H1 (cell line): ENCODE measurements at regions not wholly inside any gene's neighbourhood (a gene's known extent, or its start where the extent isn't known, plus 50 kb on each side); places are given as distances from the start of the nearest gene placed in this dataset.

ENCODE experiments used
- CHD1 ChIP-seq: IDR thresholded peaks from 2 replicates; pipeline ENCODE4 v1.6.1; 2012; ENCODE audit warnings: low read depth, low read length, improper control_type of control experiment
- CTCF ChIP-seq, 3 experiments: IDR thresholded peaks; 1 replicate in 2 of 3; 2 replicates in 1 of 3; pipeline versions ENCODE4 v1.5.1 to v1.6.1; 2011; ENCODE audit warnings: low read length in 3 of 3, mild to moderate bottlenecking in 3 of 3, inconsistent platforms in 2 of 3, low read depth in 1 of 3, moderate library complexity in 1 of 3; ENCODE audit not compliant: insufficient read depth in 1 of 3; ENCODE audit errors: control extremely low read depth in 1 of 3
- JUN ChIP-seq: IDR thresholded peaks from 2 replicates; pipeline ENCODE4 v1.6.1; 2011; ENCODE audit warnings: low read depth, mild to moderate bottlenecking, improper control_type of control experiment, low read length
- MAFK ChIP-seq: IDR thresholded peaks from 2 replicates; pipeline ENCODE4 v1.6.1; 2012; ENCODE audit warnings: low read depth, mild to moderate bottlenecking, improper control_type of control experiment, low read length
- MAX ChIP-seq: IDR thresholded peaks from 2 replicates; pipeline ENCODE4 v1.6.1; 2012; ENCODE audit warnings: inconsistent platforms
- RBBP5 ChIP-seq: IDR thresholded peaks from 2 replicates; pipeline ENCODE4 v1.7.1; 2012; ENCODE audit warnings: low read depth, mild to moderate bottlenecking, inconsistent platforms, low read length, moderate library complexity, borderline replicate concordance
- SP2 ChIP-seq: IDR thresholded peaks from 2 replicates; pipeline ENCODE4 v1.6.1; 2012; ENCODE audit warnings: mild to moderate bottlenecking, low read length, inconsistent platforms
- SUZ12 ChIP-seq: fragments of 200-600 bp; sonication (generic); IDR thresholded peaks from 2 replicates; pipeline ENCODE4 v1.6.1; 2012; ENCODE audit warnings: mild to moderate bottlenecking, inconsistent platforms, low read length, moderate library complexity, mixed read lengths

- TF ChIP-seq CTCF (IDR thresholded peaks at IDR 0.05; ENCODE audit: control extremely low read depth in 1 of 3, insufficient read depth in 1 of 3, low read depth in 1 of 3, low read length in 3 of 3) (no peak), SP2 (no peak), MAX (no peak), MAFK (no peak), JUN (no peak), SUZ12 (no peak), CHD1 (no peak), RBBP5 (no peak)
These were observed 75.4 kb downstream of the DDIT4L start for GRCh38 chr4:100114909-100115308.
